Peyer's patch (tissue), 4 donors: ENCODE measurements at regions not wholly inside any gene's neighbourhood (a gene's known extent, or its start where the extent isn't known, plus 50 kb on each side); places are given as distances from the start of the nearest gene placed in this dataset.

Source experiments
- POLR2A ChIP-seq, 2 donors: fragments of 450-650 bp; IDR thresholded peaks; one replicate each; pipeline ENCODE4 v1.5.1; 2017; ENCODE audit warnings: antibody characterized with exemption in 2 of 2, mild to moderate bottlenecking in 2 of 2, moderate library complexity in 2 of 2
- TF ChIP-seq, protein P1 (sequence below), 6 experiments: fragments of 450-650 bp in 4 of 6; fragments of 200-600 bp in 2 of 6; sonication (generic) in 1 of 6; IDR thresholded peaks; one replicate each; pipeline ENCODE4 v1.5.1; 2017 to 2019; ENCODE audit warnings: antibody characterized with exemption in 6 of 6, mild to moderate bottlenecking in 3 of 6, moderate library complexity in 1 of 6

DNA sequence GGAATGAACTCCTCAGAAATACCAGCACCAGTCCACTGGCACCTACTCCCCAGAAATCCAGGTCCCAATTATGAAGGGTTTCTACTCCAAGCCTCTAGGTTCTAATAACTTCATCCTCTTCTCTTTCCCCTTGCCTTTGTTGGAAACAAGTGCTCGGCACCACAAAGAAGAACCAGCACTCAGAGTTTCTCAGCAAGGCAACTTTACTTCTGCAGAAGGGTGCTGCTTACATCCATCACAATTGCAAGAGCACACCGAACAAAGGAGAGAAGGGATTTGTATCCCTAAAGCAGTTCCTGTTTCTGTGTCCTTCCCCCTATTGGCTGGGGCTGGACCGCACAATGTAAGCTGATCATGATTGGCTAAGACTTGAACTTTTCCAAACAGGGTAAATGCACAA lies 74.2 kb upstream of the GNG2 start:
- no peak for TF ChIP-seq POLR2A (IDR thresholded peaks at IDR 0.05)
- TF ChIP-seq, protein P1, sequence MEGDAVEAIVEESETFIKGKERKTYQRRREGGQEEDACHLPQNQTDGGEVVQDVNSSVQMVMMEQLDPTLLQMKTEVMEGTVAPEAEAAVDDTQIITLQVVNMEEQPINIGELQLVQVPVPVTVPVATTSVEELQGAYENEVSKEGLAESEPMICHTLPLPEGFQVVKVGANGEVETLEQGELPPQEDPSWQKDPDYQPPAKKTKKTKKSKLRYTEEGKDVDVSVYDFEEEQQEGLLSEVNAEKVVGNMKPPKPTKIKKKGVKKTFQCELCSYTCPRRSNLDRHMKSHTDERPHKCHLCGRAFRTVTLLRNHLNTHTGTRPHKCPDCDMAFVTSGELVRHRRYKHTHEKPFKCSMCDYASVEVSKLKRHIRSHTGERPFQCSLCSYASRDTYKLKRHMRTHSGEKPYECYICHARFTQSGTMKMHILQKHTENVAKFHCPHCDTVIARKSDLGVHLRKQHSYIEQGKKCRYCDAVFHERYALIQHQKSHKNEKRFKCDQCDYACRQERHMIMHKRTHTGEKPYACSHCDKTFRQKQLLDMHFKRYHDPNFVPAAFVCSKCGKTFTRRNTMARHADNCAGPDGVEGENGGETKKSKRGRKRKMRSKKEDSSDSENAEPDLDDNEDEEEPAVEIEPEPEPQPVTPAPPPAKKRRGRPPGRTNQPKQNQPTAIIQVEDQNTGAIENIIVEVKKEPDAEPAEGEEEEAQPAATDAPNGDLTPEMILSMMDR (IDR thresholded peaks at IDR 0.05), result no peak
